ENCODE measurements at regions not wholly inside any gene's neighbourhood (a gene's known extent, or its start where the extent isn't known, plus 50 kb on each side); places are given as distances from the start of the nearest gene placed in this dataset.

DNA sequence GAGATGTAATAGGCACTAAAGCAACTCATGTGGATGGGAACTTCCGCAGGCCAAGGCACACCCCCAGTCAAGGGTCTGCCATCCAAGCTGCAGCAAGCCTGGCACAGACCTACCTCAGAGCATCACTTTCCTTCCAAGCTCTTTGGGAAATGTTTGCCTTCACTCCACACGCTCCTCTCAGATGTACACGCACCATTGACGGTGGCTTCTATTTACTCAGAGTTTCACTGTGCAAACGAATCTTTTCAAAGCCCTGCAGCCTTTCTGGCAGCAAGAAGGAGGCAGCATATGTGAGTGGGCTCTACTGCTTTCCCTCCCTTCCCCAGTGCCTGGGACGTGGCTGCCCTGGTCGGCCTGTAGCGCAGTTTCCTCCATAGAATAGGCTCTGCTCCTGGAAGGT, 60.9 kb upstream of the USP47 start:
- no peak overlapping the region for H2AK9ac ChIP-seq (replicated peaks; ENCODE audit: low read depth, low read length, poor library complexity)
- no peaks in the 10 kb centered on the region for H4K20me1 ChIP-seq (ENCODE audit: insufficient read depth, low read length)
- in situ Hi-C loops (cut with MboI; ENCODE audit: low sequenced_read_pairs) = no loop called here

More for the DNA sequence above, 60.9 kb upstream of the USP47 start:
- Histone ChIP-seq H3K4me1 (ENCODE audit: control insufficient read depth, insufficient read depth, low read length) (no peaks in the 10 kb centered on the region), H3K27me3 (ENCODE audit: control insufficient read depth, insufficient read depth, low read length) (peaks cover 62% of the 10 kb centered on the region), H2BK20ac (ENCODE audit: low read depth, low read length) (no peak overlapping the region), H3K4ac (ENCODE audit: low read depth, low read length) (no peak overlapping the region), H2AK5ac (ENCODE audit: low read depth, low read length) (no peak overlapping the region), H2BK15ac (ENCODE audit: low read depth, low read length) (no peak overlapping the region), H3K4me2 (ENCODE audit: low read depth, low read length) (no peak overlapping the region), H3K4me3 (ENCODE audit: insufficient read depth, low read depth, low read length) (no peak overlapping the region), H3K9ac (ENCODE audit: low read depth, low read length) (no peak overlapping the region), H4K8ac (ENCODE audit: low read depth in 2 of 2, low read length in 2 of 2) (no peak overlapping the region), H3K27ac (ENCODE audit: insufficient read depth, low read length) (no peak overlapping the region), H3K79me1 (ENCODE audit: low read depth in 1 of 2, low read length in 2 of 2) (no peaks in the 10 kb centered on the region), H2BK120ac (ENCODE audit: low read depth, low read length) (no peak overlapping the region), H3K18ac (ENCODE audit: low read depth, low read length) (no peak overlapping the region), H2AFZ (replicated peaks; ENCODE audit: low read length, poor library complexity) (no peak overlapping the region), H3K9me1 (ENCODE audit: insufficient read depth, low read length) (no peaks in the 10 kb centered on the region), H3K36me3 (ENCODE audit: control insufficient read depth, insufficient read depth, low read length) (no peaks in the 10 kb centered on the region), H2BK5ac (ENCODE audit: low read depth, low read length, poor library complexity, severe bottlenecking) (no peak overlapping the region), H3K56ac (ENCODE audit: extremely low read depth, insufficient read depth, low read length) (no peak overlapping the region), H3K9me3 (ENCODE audit: control insufficient read depth, insufficient read depth, low read length) (no peaks in the 10 kb centered on the region), H3K14ac (replicated peaks; ENCODE audit: low read depth, low read length) (no peak overlapping the region), H3K23ac (ENCODE audit: low read depth, low read length) (no peak overlapping the region), H4K91ac (ENCODE audit: insufficient read depth, low read depth, low read length) (no peak overlapping the region), H4K5ac (ENCODE audit: low read depth, low read length) (no peak overlapping the region)
- WGBS, 2 experiments (ENCODE audit: extremely low coverage in 2 of 2, insufficient read length in 1 of 2) = 73% methylated on average over 3 of the region's 8 CpGs; no CpG with 5 or more reads in 1 of the 2 experiments
- CTCF ChIA-PET = no interaction called here
- dilution Hi-C loops (cut with HindIII; ENCODE audit: low sequenced_read_pairs, unreplicated experiment) = no loop called here
- intact Hi-C loops (cut with micrococcal nuclease) = loop anchor here (10.0 kb wide), 1 partner anchor 516 kb away; no protein-coding TSS in a partner anchor
- no TSS peak for BruUV-seq (replicated peaks)
- ATAC-seq (ENCODE audit: low read depth) = no peak
- TF ChIP-seq, protein P1, sequence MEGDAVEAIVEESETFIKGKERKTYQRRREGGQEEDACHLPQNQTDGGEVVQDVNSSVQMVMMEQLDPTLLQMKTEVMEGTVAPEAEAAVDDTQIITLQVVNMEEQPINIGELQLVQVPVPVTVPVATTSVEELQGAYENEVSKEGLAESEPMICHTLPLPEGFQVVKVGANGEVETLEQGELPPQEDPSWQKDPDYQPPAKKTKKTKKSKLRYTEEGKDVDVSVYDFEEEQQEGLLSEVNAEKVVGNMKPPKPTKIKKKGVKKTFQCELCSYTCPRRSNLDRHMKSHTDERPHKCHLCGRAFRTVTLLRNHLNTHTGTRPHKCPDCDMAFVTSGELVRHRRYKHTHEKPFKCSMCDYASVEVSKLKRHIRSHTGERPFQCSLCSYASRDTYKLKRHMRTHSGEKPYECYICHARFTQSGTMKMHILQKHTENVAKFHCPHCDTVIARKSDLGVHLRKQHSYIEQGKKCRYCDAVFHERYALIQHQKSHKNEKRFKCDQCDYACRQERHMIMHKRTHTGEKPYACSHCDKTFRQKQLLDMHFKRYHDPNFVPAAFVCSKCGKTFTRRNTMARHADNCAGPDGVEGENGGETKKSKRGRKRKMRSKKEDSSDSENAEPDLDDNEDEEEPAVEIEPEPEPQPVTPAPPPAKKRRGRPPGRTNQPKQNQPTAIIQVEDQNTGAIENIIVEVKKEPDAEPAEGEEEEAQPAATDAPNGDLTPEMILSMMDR (conservative IDR thresholded peaks at IDR 0.05; ENCODE audit: low read depth, low read length) = no peak
- TF ChIP-seq CHD1 (IDR thresholded peaks at IDR 0.05; ENCODE audit: low read depth, low read length) (no peak), MXI1 (IDR thresholded peaks at IDR 0.05; ENCODE audit: borderline replicate concordance, low read depth, low read length) (no peak), NFE2L2 (IDR thresholded peaks at IDR 0.05; ENCODE audit: low read depth, low read length) (no peak), FOS (IDR thresholded peaks at IDR 0.05; ENCODE audit: low read depth, low read length) (no peak), RAD21 (IDR thresholded peaks at IDR 0.05; ENCODE audit: low read length) (no peak), CEBPB (IDR thresholded peaks at IDR 0.05; ENCODE audit: low read depth, low read length) (no peak), SMC3 (IDR thresholded peaks at IDR 0.05; ENCODE audit: low read depth, low read length) (no peak), BHLHE40 (IDR thresholded peaks at IDR 0.05; ENCODE audit: low read depth, low read length) (no peak), RFX5 (IDR thresholded peaks at IDR 0.05; ENCODE audit: low read depth, low read length) (no peak), MAFK (IDR thresholded peaks at IDR 0.05; ENCODE audit: low read depth, low read length) (no peak), RCOR1 (IDR thresholded peaks at IDR 0.05; ENCODE audit: insufficient replicate concordance, low read length) (no peak)
- TF ChIP-seq, protein P2, sequence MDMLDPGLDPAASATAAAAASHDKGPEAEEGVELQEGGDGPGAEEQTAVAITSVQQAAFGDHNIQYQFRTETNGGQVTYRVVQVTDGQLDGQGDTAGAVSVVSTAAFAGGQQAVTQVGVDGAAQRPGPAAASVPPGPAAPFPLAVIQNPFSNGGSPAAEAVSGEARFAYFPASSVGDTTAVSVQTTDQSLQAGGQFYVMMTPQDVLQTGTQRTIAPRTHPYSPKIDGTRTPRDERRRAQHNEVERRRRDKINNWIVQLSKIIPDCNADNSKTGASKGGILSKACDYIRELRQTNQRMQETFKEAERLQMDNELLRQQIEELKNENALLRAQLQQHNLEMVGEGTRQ (IDR thresholded peaks at IDR 0.05; ENCODE audit: low read depth, low read length) = no peak
- no peak for DNase-seq
- POLR2A ChIA-PET (ENCODE audit: unreplicated experiment) = no interaction called here

Data from IMR-90 (cell line).